ENCODE measurements at regions not wholly inside any gene's neighbourhood (a gene's known extent, or its start where the extent isn't known, plus 50 kb on each side); places are given as distances from the start of the nearest gene placed in this dataset.

DNA sequence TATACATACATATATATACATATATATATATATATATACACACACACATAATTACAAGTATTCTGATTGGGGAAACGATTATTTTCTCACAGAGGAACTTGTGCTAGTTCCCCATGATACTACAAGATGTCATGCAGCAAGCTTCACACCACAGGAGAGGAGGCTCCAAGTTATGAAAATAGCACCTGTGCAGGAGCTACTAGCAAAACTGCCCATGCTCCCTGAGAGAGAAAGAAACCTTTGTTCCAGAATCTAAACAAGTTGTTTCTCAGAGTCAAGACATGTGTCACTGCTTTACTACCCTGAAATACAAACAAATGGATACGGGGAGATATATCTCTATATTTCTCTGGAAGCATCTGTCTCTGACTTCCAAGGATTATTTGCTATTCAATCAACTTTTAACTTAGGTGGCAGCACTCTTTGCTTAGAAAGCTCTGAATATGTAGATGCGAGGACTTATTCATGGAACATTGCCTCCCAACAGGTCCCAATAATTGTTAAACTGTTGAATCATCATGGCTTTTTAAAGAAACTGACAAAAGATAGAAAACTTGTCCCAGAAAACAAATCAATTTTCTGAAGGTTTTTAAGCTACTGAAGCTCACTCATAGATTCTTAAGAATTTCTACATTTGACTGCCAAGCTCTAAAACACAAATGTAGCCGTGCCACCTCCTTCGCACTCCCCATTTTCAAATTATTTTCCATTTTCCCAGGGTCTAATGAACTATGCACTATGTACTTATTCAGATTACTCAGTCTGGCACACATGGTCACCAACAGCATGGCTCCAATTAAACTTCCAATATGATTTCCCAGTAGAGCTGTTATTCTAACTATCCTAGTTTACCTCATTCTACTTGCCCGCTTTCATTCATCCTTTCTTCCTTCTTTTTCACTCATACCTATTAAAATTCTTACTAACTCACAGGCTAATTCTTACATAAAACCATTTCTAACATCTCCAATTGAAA, 929.1 kb downstream of the LTN1 start:
- TF ChIP-seq, protein P1, sequence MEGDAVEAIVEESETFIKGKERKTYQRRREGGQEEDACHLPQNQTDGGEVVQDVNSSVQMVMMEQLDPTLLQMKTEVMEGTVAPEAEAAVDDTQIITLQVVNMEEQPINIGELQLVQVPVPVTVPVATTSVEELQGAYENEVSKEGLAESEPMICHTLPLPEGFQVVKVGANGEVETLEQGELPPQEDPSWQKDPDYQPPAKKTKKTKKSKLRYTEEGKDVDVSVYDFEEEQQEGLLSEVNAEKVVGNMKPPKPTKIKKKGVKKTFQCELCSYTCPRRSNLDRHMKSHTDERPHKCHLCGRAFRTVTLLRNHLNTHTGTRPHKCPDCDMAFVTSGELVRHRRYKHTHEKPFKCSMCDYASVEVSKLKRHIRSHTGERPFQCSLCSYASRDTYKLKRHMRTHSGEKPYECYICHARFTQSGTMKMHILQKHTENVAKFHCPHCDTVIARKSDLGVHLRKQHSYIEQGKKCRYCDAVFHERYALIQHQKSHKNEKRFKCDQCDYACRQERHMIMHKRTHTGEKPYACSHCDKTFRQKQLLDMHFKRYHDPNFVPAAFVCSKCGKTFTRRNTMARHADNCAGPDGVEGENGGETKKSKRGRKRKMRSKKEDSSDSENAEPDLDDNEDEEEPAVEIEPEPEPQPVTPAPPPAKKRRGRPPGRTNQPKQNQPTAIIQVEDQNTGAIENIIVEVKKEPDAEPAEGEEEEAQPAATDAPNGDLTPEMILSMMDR (IDR thresholded peaks at IDR 0.05), result no peak
- TF ChIP-seq POLR2A (IDR thresholded peaks at IDR 0.05), result no peak

Measured in transverse colon (tissue), 3 donors.